H1 (cell line): ENCODE measurements at regions not wholly inside any gene's neighbourhood (a gene's known extent, or its start where the extent isn't known, plus 50 kb on each side); places are given as distances from the start of the nearest gene placed in this dataset.

Experiments used
- CTCF ChIA-PET: fragments of 300-600 bp; sonication (Branson Sonifier 250); formaldehyde crosslinking; loops from one replicate; lab custom pipeline; 2021; ENCODE audit not compliant: partially characterized antibody; lab: Charles Lee
- POLR2A ChIA-PET: fragments of 300-600 bp; sonication (Branson Sonifier 250); formaldehyde crosslinking; loops from one replicate; lab custom pipeline; 2021; ENCODE audit warnings: inconsistent platforms; ENCODE audit not compliant: partially characterized antibody; lab: Charles Lee
- DNase-seq, 2 experiments: peaks; one replicate each; pipeline versions ENCODE4 v3.0.0 to v3.0.0-alpha.2; 2010 to 2022; ENCODE audit warnings: low spot score in 2 of 2, low read depth in 1 of 2, mixed read lengths in 1 of 2
- FAIRE-seq: peaks from 2 replicates; lab custom pipeline; 2011; peaks lifted over from hg19 to GRCh38; lab: Jason Lieb, UNC
- H2AFZ ChIP-seq: 2 replicates; pipeline ENCODE4 v1.8.1; 2012; ENCODE audit warnings: low read length, inconsistent platforms
- H2AK5ac ChIP-seq: 2 replicates; pipeline ENCODE4 v1.6.1; 2013; ENCODE audit warnings: low read depth, low read length
- H2BK120ac ChIP-seq: replicated peaks from 2 replicates; pipeline ENCODE3; 2013; ENCODE audit warnings: low read depth, low read length, inconsistent platforms
- H2BK12ac ChIP-seq: 2 replicates; pipeline ENCODE4 v1.6.1; 2013; ENCODE audit warnings: low read depth, low read length
- H2BK15ac ChIP-seq: 2 replicates; pipeline ENCODE4 v1.6.1; 2013; ENCODE audit warnings: low read length
- H2BK20ac ChIP-seq: 2 replicates; pipeline ENCODE4 v1.6.1; 2013; ENCODE audit warnings: low read length
- H2BK5ac ChIP-seq: 2 replicates; pipeline ENCODE4 v1.6.1; 2013; ENCODE audit warnings: low read depth, low read length
- H3K14ac ChIP-seq: 2 replicates; pipeline ENCODE4 v1.6.1; 2013; ENCODE audit warnings: inconsistent platforms; ENCODE audit not compliant: insufficient read length
- H3K18ac ChIP-seq: 2 replicates; pipeline ENCODE4 v1.6.1; 2013; ENCODE audit warnings: low read length; ENCODE audit errors: extremely low read depth
- H3K23ac ChIP-seq: 2 replicates; pipeline ENCODE4 v1.6.1; 2013; ENCODE audit warnings: inconsistent platforms; ENCODE audit not compliant: insufficient read length
- H3K23me2 ChIP-seq: 2 replicates; pipeline ENCODE4 v1.6.1; 2013; ENCODE audit warnings: low read depth, low read length
- H3K27ac ChIP-seq: 2 replicates; pipeline ENCODE4 v1.6.1; 2011; ENCODE audit warnings: low read depth, low read length, inconsistent platforms
- H3K27me3 ChIP-seq, 4 experiments: replicated peaks in 1 of 4; 1 replicate in 1 of 4; 2 replicates in 3 of 4; pipeline versions ENCODE4 v1.6.1 to v1.8.1; 2011 to 2013; ENCODE audit warnings: low read length in 3 of 4, mild to moderate bottlenecking in 3 of 4, inconsistent platforms in 2 of 4, mixed read lengths in 2 of 4, moderate library complexity in 1 of 4; ENCODE audit not compliant: control insufficient read depth in 3 of 4, insufficient read depth in 3 of 4; ENCODE audit errors: extremely low read depth in 1 of 4
- H3K36me3 ChIP-seq, 4 experiments: 2 replicates each; pipeline versions ENCODE4 v1.6.1 to v1.8.1; 2011 to 2013; ENCODE audit warnings: mild to moderate bottlenecking in 4 of 4, low read length in 3 of 4, moderate library complexity in 2 of 4, control low read depth in 1 of 4, inconsistent platforms in 1 of 4; ENCODE audit not compliant: insufficient read depth in 4 of 4, control insufficient read depth in 2 of 4
- H3K4ac ChIP-seq: replicated peaks from 2 replicates; pipeline ENCODE3; 2013; ENCODE audit warnings: low read length, low read depth, mixed read lengths, inconsistent platforms; ENCODE audit not compliant: insufficient read length
- H3K4me1 ChIP-seq, 4 experiments: replicated peaks in 1 of 4; 1 replicate in 1 of 4; 2 replicates in 3 of 4; pipeline versions ENCODE4 v1.6.1 to v1.8.1; 2011 to 2013; ENCODE audit warnings: low read length in 3 of 4, inconsistent platforms in 2 of 4, mixed read lengths in 1 of 4; ENCODE audit not compliant: insufficient read depth in 4 of 4, control insufficient read depth in 3 of 4
- H3K4me2 ChIP-seq, 2 experiments: 2 replicates each; pipeline versions ENCODE4 v1.6.1 to v1.8.1; 2011 to 2013; ENCODE audit warnings: low read depth in 2 of 2, low read length in 2 of 2, control low read depth in 1 of 2, inconsistent platforms in 1 of 2, mild to moderate bottlenecking in 1 of 2; ENCODE audit not compliant: insufficient read depth in 1 of 2
- H3K4me3 ChIP-seq, 4 experiments: fragments of 200-600, 300-600 bp in 1 of 4; sonication (generic), shearing (Covaris generic), sonication (Bioruptor Twin) in 1 of 4; 2 replicates each; pipeline versions ENCODE4 v1.5.1 to v1.8.1; 2011 to 2016; ENCODE audit warnings: low read length in 4 of 4, low read depth in 3 of 4, control low read depth in 2 of 4, inconsistent platforms in 2 of 4, mild to moderate bottlenecking in 2 of 4, mixed read lengths in 1 of 4, moderate library complexity in 1 of 4; ENCODE audit not compliant: insufficient read depth in 2 of 4; ENCODE audit errors: extremely low read depth in 1 of 4
- H3K56ac ChIP-seq: replicated peaks from 2 replicates; pipeline ENCODE3; 2013; ENCODE audit warnings: low read depth, mild to moderate bottlenecking, mixed read lengths, low read length, inconsistent platforms; ENCODE audit not compliant: insufficient read length
- H3K79me1 ChIP-seq: 2 replicates; pipeline ENCODE4 v1.6.1; 2013; ENCODE audit warnings: low read depth, low read length, control low read depth
- H3K79me2 ChIP-seq, 2 experiments: 2 replicates each; pipeline versions ENCODE4 v1.6.1 to v1.8.1; 2012 to 2013; ENCODE audit warnings: low read length in 2 of 2, mild to moderate bottlenecking in 2 of 2, inconsistent platforms in 1 of 2; ENCODE audit not compliant: insufficient read depth in 2 of 2, control insufficient read depth in 1 of 2
- H3K9ac ChIP-seq, 4 experiments: replicated peaks in 1 of 4; 1 replicate in 1 of 4; 2 replicates in 3 of 4; pipeline versions ENCODE4 v1.6.1 to v1.8.1; 2011 to 2013; ENCODE audit warnings: low read depth in 3 of 4, low read length in 3 of 4, control low read depth in 2 of 4, mild to moderate bottlenecking in 2 of 4, moderate library complexity in 2 of 4, inconsistent platforms in 1 of 4; ENCODE audit errors: extremely low read depth in 1 of 4
- H3K9me3 ChIP-seq, 2 experiments: 2 replicates each; pipeline versions ENCODE4 v1.6.1 to v1.8.1; 2012 to 2013; ENCODE audit warnings: mild to moderate bottlenecking in 2 of 2, moderate library complexity in 2 of 2, control low read depth in 1 of 2, inconsistent platforms in 1 of 2, low read depth in 1 of 2, low read length in 1 of 2, mixed read lengths in 1 of 2; ENCODE audit not compliant: insufficient read depth in 2 of 2
- H4K20me1 ChIP-seq, 2 experiments: replicated peaks in 1 of 2; 2 replicates each; pipeline versions ENCODE3 to v1.8.1; 2011 to 2013; ENCODE audit warnings: inconsistent platforms in 2 of 2, low read length in 2 of 2, mild to moderate bottlenecking in 1 of 2; ENCODE audit not compliant: insufficient read depth in 2 of 2, control insufficient read depth in 1 of 2
- H4K5ac ChIP-seq: 2 replicates; pipeline ENCODE4 v1.6.1; 2013; ENCODE audit warnings: low read length, low read depth, mixed read lengths, inconsistent platforms; ENCODE audit not compliant: insufficient read length
- H4K8ac ChIP-seq: 2 replicates; pipeline ENCODE4 v1.8.0; 2013; ENCODE audit warnings: mild to moderate bottlenecking, moderate library complexity, low read length, inconsistent platforms; ENCODE audit not compliant: insufficient read depth; ENCODE audit errors: extremely low read depth
- H4K91ac ChIP-seq: replicated peaks from 2 replicates; pipeline ENCODE3; 2013; ENCODE audit warnings: low read length, mixed read lengths, inconsistent platforms; ENCODE audit not compliant: insufficient read length
- CTBP2 ChIP-seq: IDR thresholded peaks from 2 replicates; pipeline ENCODE4 v1.7.0; 2011; ENCODE audit warnings: borderline replicate concordance, mild to moderate bottlenecking, moderate library complexity, mixed read lengths, low read length; ENCODE audit not compliant: insufficient read depth, insufficient read length
- E2F6 ChIP-seq: IDR thresholded peaks from 2 replicates; pipeline ENCODE4 v1.6.1; 2012; ENCODE audit warnings: inconsistent platforms
- GTF2F1 ChIP-seq: IDR thresholded peaks from 2 replicates; pipeline ENCODE4 v1.6.1; 2012; ENCODE audit warnings: low read depth, low read length, improper control_type of control experiment, borderline replicate concordance
- JUND ChIP-seq: IDR thresholded peaks from 2 replicates; pipeline ENCODE4 v1.6.1; 2011; ENCODE audit warnings: mild to moderate bottlenecking, improper control_type of control experiment, low read length
- KDM4A ChIP-seq: IDR thresholded peaks from one replicate; pipeline ENCODE4 v1.7.1; 2012; ENCODE audit warnings: low read depth, mild to moderate bottlenecking, moderate library complexity, low read length, inconsistent platforms; ENCODE audit not compliant: severe bottlenecking
- POU5F1 ChIP-seq: IDR thresholded peaks from 2 replicates; pipeline ENCODE4 v1.6.1; 2011; ENCODE audit warnings: low read depth, mild to moderate bottlenecking, low read length, moderate library complexity
- RNF2 ChIP-seq: fragments of 200-900, 300-1000 bp; sonication (generic); IDR thresholded peaks from 2 replicates; pipeline ENCODE4 v1.7.1; 2016; ENCODE audit warnings: borderline replicate concordance, low read depth, mild to moderate bottlenecking, antibody characterized with exemption, low read length; ENCODE audit not compliant: poor library complexity, severe bottlenecking; ENCODE audit errors: missing control alignments
- SIN3A ChIP-seq, 2 experiments: IDR thresholded peaks in 1 of 2; conservative IDR thresholded peaks in 1 of 2; 2 replicates each; pipeline ENCODE4 v1.6.1; 2011 to 2012; ENCODE audit warnings: low read length in 2 of 2, improper control_type of control experiment in 1 of 2, low read depth in 1 of 2, mild to moderate bottlenecking in 1 of 2
- USF2 ChIP-seq: IDR thresholded peaks from 2 replicates; pipeline ENCODE4 v1.6.1; 2011; ENCODE audit warnings: low read length, improper control_type of control experiment
- WGBS, 2 experiments: shearing (Covaris generic) in 1 of 2; methylation state at CpG; one replicate each; pipeline versions ENCODE4 v1.1.6 to v1.1.7; 2013 to 2015; ENCODE audit warnings: low lambda C conversion rate in 2 of 2, mixed read lengths in 2 of 2, inconsistent platforms in 1 of 2, low coverage in 1 of 2, missing lambda C conversion rate in 1 of 2; ENCODE audit not compliant: insufficient replicate concordance in 2 of 2, insufficient coverage in 1 of 2, insufficient read length in 1 of 2; ENCODE audit errors: extremely low coverage in 1 of 2, missing lambda C conversion rate in 1 of 2; 5-methylcytosine and 5-hydroxymethylcytosine counted together
- TF ChIP-seq, protein P1 (sequence below): IDR thresholded peaks from 2 replicates; pipeline ENCODE4 v1.6.1; 2012; ENCODE audit warnings: inconsistent platforms

- Histone ChIP-seq H3K79me2 (no peaks in the 10 kb centered on the region), H3K18ac (no peak overlapping the region), H2BK15ac (no peak overlapping the region), H3K56ac (no peak overlapping the region), H3K27ac (no peak overlapping the region), H3K79me1 (no peaks in the 10 kb centered on the region), H3K4me2 (no peak overlapping the region), H3K4me1 (no peaks in the 10 kb centered on the region; a peak in 1 of 7 replicates), H3K4ac (no peak overlapping the region), H3K36me3 (no peaks in the 10 kb centered on the region), H4K5ac (no peak overlapping the region), H4K8ac (no peak overlapping the region; the same call in 1 of the 2 replicates), H3K27me3 (no peaks in the 10 kb centered on the region), H3K4me3 (no peak overlapping the region), H3K14ac (no peak overlapping the region), H2BK120ac (no peak overlapping the region), H3K23me2 (no peaks in the 10 kb centered on the region), H3K9me3 (no peaks in the 10 kb centered on the region), H2BK5ac (no peak overlapping the region), H3K23ac (no peak overlapping the region), H2AK5ac (no peak overlapping the region), H4K91ac (no peak overlapping the region), H2BK12ac (no peak overlapping the region; the same call in 1 of the 2 replicates), H2BK20ac (no peak overlapping the region), H2AFZ (no peak overlapping the region), H4K20me1 (no peaks in the 10 kb centered on the region), H3K9ac (no peak overlapping the region)
- DNase-seq = peak in 1 of 2 experiments; percentile 35
- CTCF ChIA-PET = interaction anchor here (1.2 to 1.5 kb wide), 2 partner anchors 13 to 22 kb away, joined by 3 to 6 read pairs; no protein-coding TSS in a partner anchor
- no peak for FAIRE-seq
- 96% methylated on average over 8 of the region's 8 CpGs; no CpG with 5 or more reads in 1 of the 2 experiments for WGBS, 2 experiments
- POLR2A ChIA-PET = interaction anchor here (0.5 kb wide), 1 partner anchor 21 kb away, joined by 3 read pairs; no protein-coding TSS in a partner anchor
- TF ChIP-seq USF2 = no peak
- TF ChIP-seq KDM4A = no peak
- TF ChIP-seq RNF2 = no peak
- TF ChIP-seq SIN3A (conservative IDR thresholded peaks at IDR 0.05 in 1 of 2, IDR thresholded peaks at IDR 0.05 in 1 of 2; ENCODE audit: low read depth in 1 of 2, low read length in 2 of 2) = no peak
- no peak for TF ChIP-seq JUND
- TF ChIP-seq E2F6 = no peak
- no peak for TF ChIP-seq GTF2F1
- TF ChIP-seq, protein P1, sequence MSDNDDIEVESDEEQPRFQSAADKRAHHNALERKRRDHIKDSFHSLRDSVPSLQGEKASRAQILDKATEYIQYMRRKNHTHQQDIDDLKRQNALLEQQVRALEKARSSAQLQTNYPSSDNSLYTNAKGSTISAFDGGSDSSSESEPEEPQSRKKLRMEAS = no peak
- no peak for TF ChIP-seq CTBP2
- no peak for TF ChIP-seq POU5F1
These were observed 83.5 kb upstream of the SLC22A23 start for GRCh38 chr6:3540253-3540820.
